GM23338 (cell line): ENCODE measurements at regions not wholly inside any gene's neighbourhood (a gene's known extent, or its start where the extent isn't known, plus 50 kb on each side); places are given as distances from the start of the nearest gene placed in this dataset.

ENCODE experiments used
- ATAC-seq: fragments of 200-7000 bp; cut with Tn5 transposase; 3 replicates; pipeline ENCODE4 v1.9.1; 2020
- DNase-seq: peaks from one replicate; pipeline ENCODE4 v3.0.0-alpha.2; 2015; ENCODE audit warnings: low spot score
- H2AFZ ChIP-seq: fragments of 200-600 bp; sonication (generic); 2 replicates; pipeline ENCODE4 v1.8.0; 2016; ENCODE audit warnings: antibody characterized with exemption, mild to moderate bottlenecking, moderate library complexity
- H3F3A ChIP-seq: fragments of 200-600 bp; sonication (generic); replicated peaks from 2 replicates; pipeline ENCODE4 v1.8.0; 2017; ENCODE audit warnings: antibody characterized with exemption, mixed run types, low read depth
- H3K27ac ChIP-seq: fragments of 200-600 bp; sonication (generic); 2 replicates; pipeline ENCODE4 v1.6.1; 2016; ENCODE audit warnings: low read depth
- H3K27me3 ChIP-seq: fragments of 200-600 bp; sonication (generic); 2 replicates; pipeline ENCODE4 v1.8.0; 2016; ENCODE audit warnings: mild to moderate bottlenecking, mixed run types, moderate library complexity; ENCODE audit not compliant: insufficient read depth
- H3K36me3 ChIP-seq: fragments of 200-600 bp; sonication (generic); 2 replicates; pipeline ENCODE4 v1.8.0; 2016; ENCODE audit warnings: mild to moderate bottlenecking; ENCODE audit not compliant: insufficient read depth
- H3K4me1 ChIP-seq: fragments of 200-600 bp; sonication (generic); 2 replicates; pipeline ENCODE4 v1.8.0; 2016; ENCODE audit warnings: mild to moderate bottlenecking, moderate library complexity; ENCODE audit not compliant: insufficient read depth
- H3K4me2 ChIP-seq: fragments of 200-600 bp; sonication (generic); 2 replicates; pipeline ENCODE4 v1.7.1; 2017; ENCODE audit warnings: mixed run types
- H3K4me3 ChIP-seq: fragments of 200-600 bp; sonication (generic); 2 replicates; pipeline ENCODE4 v1.6.1; 2016; ENCODE audit warnings: mixed run types
- H3K79me2 ChIP-seq: fragments of 200-600 bp; sonication (generic); replicated peaks from 2 replicates; pipeline ENCODE4 v1.8.0; 2017; ENCODE audit warnings: mild to moderate bottlenecking; ENCODE audit not compliant: insufficient read depth
- H3K9me2 ChIP-seq: fragments of 200-600 bp; sonication (generic); 2 replicates; pipeline ENCODE4 v1.8.0; 2017; ENCODE audit not compliant: insufficient read depth
- H4K20me1 ChIP-seq: fragments of 200-600 bp; sonication (generic); replicated peaks from 2 replicates; pipeline ENCODE4 v1.8.0; 2017; ENCODE audit warnings: mild to moderate bottlenecking; ENCODE audit not compliant: insufficient read depth
- H3K27ac Mint-ChIP-seq: 2 replicates; pipeline ENCODE4 v1.8.0; 2020; ENCODE audit warnings: inconsistent platforms, mild to moderate bottlenecking, moderate library complexity, mixed read lengths
- H3K27me3 Mint-ChIP-seq: 3 replicates; pipeline ENCODE4 v1.8.0; 2022; ENCODE audit warnings: low read depth, mild to moderate bottlenecking, moderate library complexity, mixed read lengths, inconsistent platforms; ENCODE audit not compliant: insufficient read depth, poor library complexity
- H3K36me3 Mint-ChIP-seq: 3 replicates; pipeline ENCODE4 v1.8.0; 2021; ENCODE audit warnings: low read depth, mild to moderate bottlenecking, inconsistent platforms, moderate library complexity, mixed read lengths
- H3K4me1 Mint-ChIP-seq: 3 replicates; pipeline ENCODE4 v1.8.0; 2020; ENCODE audit warnings: mild to moderate bottlenecking, inconsistent platforms, mixed read lengths
- H3K4me3 Mint-ChIP-seq: 3 replicates; pipeline ENCODE4 v1.8.0; 2021; ENCODE audit warnings: moderate library complexity, mild to moderate bottlenecking, inconsistent platforms, mixed read lengths
- H3K9me3 Mint-ChIP-seq: 3 replicates; pipeline ENCODE4 v1.8.0; 2020; ENCODE audit warnings: moderate library complexity, mild to moderate bottlenecking, inconsistent platforms, mixed read lengths
- CREB1 ChIP-seq: fragments of 250-450 bp; sonication (Bioruptor Pico); IDR thresholded peaks from 2 replicates; pipeline ENCODE4 v1.5.0; 2020; ENCODE audit warnings: low read depth, mild to moderate bottlenecking, moderate library complexity
- CTCF ChIP-seq, 2 experiments: fragments of 200-600 bp in 1 of 2; sonication (generic) in 1 of 2; conservative IDR thresholded peaks; 2 replicates each; pipeline versions ENCODE4 v1.5.1 to v1.6.1; 2016 to 2017; ENCODE audit warnings: antibody characterized with exemption in 2 of 2, low read depth in 2 of 2, mild to moderate bottlenecking in 2 of 2, moderate library complexity in 1 of 2
- EZH2 ChIP-seq: fragments of 200-600 bp; sonication (generic); IDR thresholded peaks from one replicate; pipeline ENCODE4 v1.8.0; 2017; ENCODE audit warnings: antibody characterized with exemption, mild to moderate bottlenecking, low read depth; ENCODE audit not compliant: unreplicated experiment
- JUNB ChIP-seq: IDR thresholded peaks from one replicate; pipeline ENCODE4 v1.6.1; 2016; ENCODE audit warnings: antibody characterized with exemption; ENCODE audit not compliant: unreplicated experiment
- NANOG ChIP-seq: IDR thresholded peaks from 2 replicates; pipeline ENCODE4 v1.6.1; 2016; ENCODE audit warnings: antibody characterized with exemption, borderline replicate concordance
- STAT1 ChIP-seq: IDR thresholded peaks from one replicate; pipeline ENCODE4 v1.6.1; 2016; ENCODE audit warnings: antibody characterized with exemption; ENCODE audit not compliant: unreplicated experiment
- ZNF114 ChIP-seq: fragments of 250-450 bp; sonication (Bioruptor Pico); IDR thresholded peaks from 2 replicates; pipeline ENCODE4 v1.5.0; 2020; ENCODE audit warnings: mild to moderate bottlenecking, moderate library complexity
- ZNF462 ChIP-seq: fragments of 250-450 bp; sonication (Bioruptor Pico); IDR thresholded peaks from 2 replicates; pipeline ENCODE4 v1.5.0; 2020; ENCODE audit warnings: mild to moderate bottlenecking, moderate library complexity

- Mint-ChIP-seq H3K27me3 (no peaks in the 10 kb centered on the region), H3K36me3 (peaks cover 12% of the 10 kb centered on the region), H3K4me3 (no peak overlapping the region), H3K4me1 (no peaks in the 10 kb centered on the region), H3K27ac (no peak overlapping the region), H3K9me3 (peaks cover 29% of the 10 kb centered on the region)
- H3F3A ChIP-seq = no peaks in the 10 kb centered on the region
- H3K4me3 ChIP-seq = no peak overlapping the region
- H3K4me2 ChIP-seq = no peak overlapping the region
- ATAC-seq (no peak), DNase-seq (no peak)
- no peaks in the 10 kb centered on the region for H3K27me3 ChIP-seq
- no peaks in the 10 kb centered on the region for H3K36me3 ChIP-seq
- no peak overlapping the region for H2AFZ ChIP-seq
- H3K9me2 ChIP-seq = peaks cover 4% of the 10 kb centered on the region; the same call in 1 of the 2 replicates
- H3K27ac ChIP-seq = no peak overlapping the region
- H4K20me1 ChIP-seq = no peaks in the 10 kb centered on the region
- TF ChIP-seq NANOG (no peak), JUNB (no peak), STAT1 (no peak), CTCF (conservative IDR thresholded peaks at IDR 0.05; ENCODE audit: low read depth in 2 of 2) (no peak), CREB1 (CRISPR knock-in tag) (no peak), EZH2 (no peak), ZNF462 (CRISPR knock-in tag) (no peak), ZNF114 (CRISPR knock-in tag) (no peak)
- no peaks in the 10 kb centered on the region; the same call in 1 of the 2 replicates for H3K4me1 ChIP-seq
- H3K79me2 ChIP-seq = no peaks in the 10 kb centered on the region
Observed at GRCh38 chr4:85086721-85087120, 120.2 kb upstream of the WDFY3 start.
